ENCODE measurements at regions not wholly inside any gene's neighbourhood (a gene's known extent, or its start where the extent isn't known, plus 50 kb on each side); places are given as distances from the start of the nearest gene placed in this dataset.

DNA sequence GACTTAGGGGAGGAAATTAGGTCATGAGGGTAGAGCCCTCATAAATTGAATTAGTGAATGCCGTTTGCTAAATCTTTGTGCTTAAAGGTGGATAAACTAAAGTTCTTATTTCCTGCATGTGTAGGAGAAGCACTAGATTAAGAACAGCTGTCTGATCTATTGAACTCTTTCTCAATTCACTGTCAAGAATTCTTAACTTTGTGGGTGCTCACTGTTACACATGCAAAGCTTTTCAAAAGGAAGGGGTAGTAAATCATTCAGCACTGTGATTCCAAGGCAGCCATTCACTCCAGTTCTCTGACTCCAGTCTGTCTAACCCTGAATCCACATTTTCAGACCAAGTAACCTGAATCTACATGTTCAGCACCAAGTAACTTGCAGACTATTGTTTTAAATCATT lies 1520.1 kb downstream of the PCDH18 start:
- intact Hi-C loops (cut with micrococcal nuclease), result no loop called here

More for the DNA sequence above, 1520.1 kb downstream of the PCDH18 start:
- no peak overlapping the region for H2BK15ac ChIP-seq (ENCODE audit: low read depth, low read length)
- no peak overlapping the region for H3K56ac ChIP-seq (ENCODE audit: extremely low read depth, insufficient read depth, low read length)
- H2BK20ac ChIP-seq (ENCODE audit: low read depth, low read length), result no peak overlapping the region
- no peak overlapping the region for H3K23ac ChIP-seq (ENCODE audit: low read depth, low read length)
- no peaks in the 10 kb centered on the region for H3K9me1 ChIP-seq (ENCODE audit: insufficient read depth, low read length)
- H3K27ac ChIP-seq (ENCODE audit: insufficient read depth, low read length), result no peak overlapping the region
- no peak overlapping the region for H3K4me3 ChIP-seq (ENCODE audit: insufficient read depth, low read depth, low read length)
- in situ Hi-C loops (cut with MboI; ENCODE audit: low sequenced_read_pairs) (no loop called here), dilution Hi-C loops (cut with HindIII; ENCODE audit: low sequenced_read_pairs, unreplicated experiment) (no loop called here)
- no peak overlapping the region for H3K18ac ChIP-seq (ENCODE audit: low read depth, low read length)
- no peak overlapping the region for H2BK5ac ChIP-seq (ENCODE audit: low read depth, low read length, poor library complexity, severe bottlenecking)
- DNase-seq, result no peak
- H3K4ac ChIP-seq (ENCODE audit: low read depth, low read length), result no peak overlapping the region
- peaks cover 10% of the 10 kb centered on the region; the same call in 1 of the 2 replicates for H3K9me3 ChIP-seq (ENCODE audit: control insufficient read depth, insufficient read depth, low read length)
- no peak overlapping the region for H4K5ac ChIP-seq (ENCODE audit: low read depth, low read length)
- no TSS peak for BruUV-seq (replicated peaks)
- no peak overlapping the region for H4K8ac ChIP-seq (ENCODE audit: low read depth in 2 of 2, low read length in 2 of 2)
- TF ChIP-seq CHD1 (IDR thresholded peaks at IDR 0.05; ENCODE audit: low read depth, low read length), result no peak
- TF ChIP-seq FOS (IDR thresholded peaks at IDR 0.05; ENCODE audit: low read depth, low read length), result no peak
- no peak for TF ChIP-seq SMC3 (IDR thresholded peaks at IDR 0.05; ENCODE audit: low read depth, low read length)
- no peak for TF ChIP-seq MAZ (IDR thresholded peaks at IDR 0.05; ENCODE audit: borderline replicate concordance, low read depth, low read length)
- no peak for TF ChIP-seq RCOR1 (IDR thresholded peaks at IDR 0.05; ENCODE audit: insufficient replicate concordance, low read length)
- TF ChIP-seq, protein P1, sequence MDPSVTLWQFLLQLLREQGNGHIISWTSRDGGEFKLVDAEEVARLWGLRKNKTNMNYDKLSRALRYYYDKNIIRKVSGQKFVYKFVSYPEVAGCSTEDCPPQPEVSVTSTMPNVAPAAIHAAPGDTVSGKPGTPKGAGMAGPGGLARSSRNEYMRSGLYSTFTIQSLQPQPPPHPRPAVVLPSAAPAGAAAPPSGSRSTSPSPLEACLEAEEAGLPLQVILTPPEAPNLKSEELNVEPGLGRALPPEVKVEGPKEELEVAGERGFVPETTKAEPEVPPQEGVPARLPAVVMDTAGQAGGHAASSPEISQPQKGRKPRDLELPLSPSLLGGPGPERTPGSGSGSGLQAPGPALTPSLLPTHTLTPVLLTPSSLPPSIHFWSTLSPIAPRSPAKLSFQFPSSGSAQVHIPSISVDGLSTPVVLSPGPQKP (IDR thresholded peaks at IDR 0.05; ENCODE audit: borderline replicate concordance, low read depth, low read length), result no peak
- no peak for TF ChIP-seq BHLHE40 (IDR thresholded peaks at IDR 0.05; ENCODE audit: low read depth, low read length)
- TF ChIP-seq MXI1 (IDR thresholded peaks at IDR 0.05; ENCODE audit: borderline replicate concordance, low read depth, low read length), result no peak
- no peak for TF ChIP-seq MAFK (IDR thresholded peaks at IDR 0.05; ENCODE audit: low read depth, low read length)
- no peak for TF ChIP-seq CEBPB (IDR thresholded peaks at IDR 0.05; ENCODE audit: low read depth, low read length)
- no peak overlapping the region for H3K14ac ChIP-seq (replicated peaks; ENCODE audit: low read depth, low read length)
- no peak overlapping the region for H4K91ac ChIP-seq (ENCODE audit: insufficient read depth, low read depth, low read length)
- H3K36me3 ChIP-seq (ENCODE audit: control insufficient read depth, insufficient read depth, low read length), result no peaks in the 10 kb centered on the region
- CTCF ChIA-PET, result no interaction called here
- no peak overlapping the region for H2AFZ ChIP-seq (replicated peaks; ENCODE audit: low read length, poor library complexity)
- POLR2A ChIA-PET (ENCODE audit: unreplicated experiment), result no interaction called here
- no peaks in the 10 kb centered on the region for H3K79me1 ChIP-seq (ENCODE audit: low read depth in 1 of 2, low read length in 2 of 2)
- no peak overlapping the region for H2AK9ac ChIP-seq (replicated peaks; ENCODE audit: low read depth, low read length, poor library complexity)
- no peaks in the 10 kb centered on the region for H4K20me1 ChIP-seq (ENCODE audit: insufficient read depth, low read length)
- no CpG with 5 or more reads among the region's 1 CpG for WGBS, 2 experiments (ENCODE audit: extremely low coverage in 2 of 2, insufficient read length in 1 of 2)
- no peak overlapping the region for H2AK5ac ChIP-seq (ENCODE audit: low read depth, low read length)
- H3K4me1 ChIP-seq (ENCODE audit: control insufficient read depth, insufficient read depth, low read length), result no peaks in the 10 kb centered on the region
- H3K9ac ChIP-seq (ENCODE audit: low read depth, low read length), result no peak overlapping the region
- H2BK120ac ChIP-seq (ENCODE audit: low read depth, low read length), result no peak overlapping the region
- no peak overlapping the region for H3K4me2 ChIP-seq (ENCODE audit: low read depth, low read length)
- ATAC-seq (ENCODE audit: low read depth), result no peak
- H3K27me3 ChIP-seq (ENCODE audit: control insufficient read depth, insufficient read depth, low read length), result no peaks in the 10 kb centered on the region

All from IMR-90 (cell line).